Tibial nerve (tissue), 4 donors: ENCODE measurements at regions not wholly inside any gene's neighbourhood (a gene's known extent, or its start where the extent isn't known, plus 50 kb on each side); places are given as distances from the start of the nearest gene placed in this dataset.

Source experiments
- DNase-seq, 2 donors: peaks; one replicate each; pipeline ENCODE4 v3.0.0-alpha.2; 2019; ENCODE audit warnings: low spot score in 2 of 2
- H3K27ac ChIP-seq, 4 donors: fragments of 200-600 bp; sonication (generic) in 3 of 4; one replicate each; pipeline ENCODE4 v1.5.1; 2017 to 2019; ENCODE audit warnings: mild to moderate bottlenecking in 1 of 4
- H3K27me3 ChIP-seq, 2 donors: fragments of 200-600 bp; sonication (generic) in 1 of 2; one replicate each; pipeline versions ENCODE4 v1.5.1 to v1.6.0; 2017 to 2019
- H3K36me3 ChIP-seq, 3 donors: fragments of 200-600 bp; sonication (generic); one replicate each; pipeline ENCODE4 v1.5.1; 2018 to 2019
- H3K4me1 ChIP-seq, 4 donors: fragments of 200-600 bp; sonication (generic) in 3 of 4; one replicate each; pipeline ENCODE4 v1.5.1; 2017 to 2019
- H3K4me3 ChIP-seq, 4 donors: fragments of 200-600 bp; sonication (generic) in 3 of 4; one replicate each; pipeline ENCODE4 v1.5.1; 2017 to 2019; ENCODE audit warnings: mild to moderate bottlenecking in 1 of 4, moderate library complexity in 1 of 4
- H3K9me3 ChIP-seq, 4 donors: fragments of 200-600 bp; sonication (generic) in 3 of 4; one replicate each; pipeline ENCODE4 v1.5.1; 2017 to 2019
- EP300 ChIP-seq, 2 donors: sonication (generic); formaldehyde crosslinking; IDR thresholded peaks; one replicate each; pipeline ENCODE4 v1.6.1; 2017; ENCODE audit warnings: antibody characterized with exemption in 2 of 2, mild to moderate bottlenecking in 1 of 2
- POLR2A ChIP-seq, 2 donors: fragments of 450-650 bp; IDR thresholded peaks; one replicate each; pipeline ENCODE4 v1.6.1; 2017; ENCODE audit warnings: antibody characterized with exemption in 2 of 2, mild to moderate bottlenecking in 2 of 2, moderate library complexity in 2 of 2
- WGBS, 2 donors: methylation state at CpG; one replicate each; pipeline ENCODE4 v1.1.5; 2018; 5-methylcytosine and 5-hydroxymethylcytosine counted together
- TF ChIP-seq, protein P1 (sequence below), 5 experiments: fragments of 200-600 bp in 3 of 5; fragments of 450-650 bp in 2 of 5; sonication (generic) in 3 of 5; IDR thresholded peaks; one replicate each; pipeline ENCODE4 v1.5.1; 2016 to 2019; ENCODE audit warnings: antibody characterized with exemption in 5 of 5, mild to moderate bottlenecking in 3 of 5, moderate library complexity in 2 of 5

DNA sequence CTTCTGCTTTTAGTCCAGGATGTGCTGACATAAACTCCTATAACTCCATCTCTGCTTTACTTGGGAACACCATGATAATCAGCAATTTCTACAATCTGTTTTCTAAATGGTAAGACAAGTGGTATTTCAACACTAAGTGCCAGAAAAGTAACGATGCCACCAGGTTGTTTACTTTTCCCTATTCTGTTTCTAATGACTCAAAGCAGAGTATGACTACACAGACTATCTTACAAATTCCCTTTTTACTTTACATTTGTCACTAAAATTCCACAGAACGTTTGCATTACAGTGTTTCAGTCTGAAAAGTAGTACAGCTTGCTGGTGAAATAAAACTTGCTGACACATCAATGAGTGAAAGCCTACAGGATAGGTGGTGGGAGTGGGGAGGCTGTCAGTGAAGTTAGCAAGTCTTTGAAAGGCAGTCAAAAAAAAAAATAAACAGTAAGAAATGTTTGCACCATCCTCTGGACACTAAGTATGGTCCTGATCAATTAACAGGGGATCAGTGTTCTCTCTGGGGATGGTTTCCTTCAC, 186.5 kb downstream of the LURAP1L start:
- Histone ChIP-seq H3K4me3 (no peak overlapping the region), H3K4me1 (no peaks in the 10 kb centered on the region), H3K27me3 (no peaks in the 10 kb centered on the region), H3K36me3 (no peaks in the 10 kb centered on the region), H3K9me3 (no peaks in the 10 kb centered on the region), H3K27ac (no peak overlapping the region)
- TF ChIP-seq POLR2A (IDR thresholded peaks at IDR 0.05) = no peak
- TF ChIP-seq, protein P1, sequence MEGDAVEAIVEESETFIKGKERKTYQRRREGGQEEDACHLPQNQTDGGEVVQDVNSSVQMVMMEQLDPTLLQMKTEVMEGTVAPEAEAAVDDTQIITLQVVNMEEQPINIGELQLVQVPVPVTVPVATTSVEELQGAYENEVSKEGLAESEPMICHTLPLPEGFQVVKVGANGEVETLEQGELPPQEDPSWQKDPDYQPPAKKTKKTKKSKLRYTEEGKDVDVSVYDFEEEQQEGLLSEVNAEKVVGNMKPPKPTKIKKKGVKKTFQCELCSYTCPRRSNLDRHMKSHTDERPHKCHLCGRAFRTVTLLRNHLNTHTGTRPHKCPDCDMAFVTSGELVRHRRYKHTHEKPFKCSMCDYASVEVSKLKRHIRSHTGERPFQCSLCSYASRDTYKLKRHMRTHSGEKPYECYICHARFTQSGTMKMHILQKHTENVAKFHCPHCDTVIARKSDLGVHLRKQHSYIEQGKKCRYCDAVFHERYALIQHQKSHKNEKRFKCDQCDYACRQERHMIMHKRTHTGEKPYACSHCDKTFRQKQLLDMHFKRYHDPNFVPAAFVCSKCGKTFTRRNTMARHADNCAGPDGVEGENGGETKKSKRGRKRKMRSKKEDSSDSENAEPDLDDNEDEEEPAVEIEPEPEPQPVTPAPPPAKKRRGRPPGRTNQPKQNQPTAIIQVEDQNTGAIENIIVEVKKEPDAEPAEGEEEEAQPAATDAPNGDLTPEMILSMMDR (IDR thresholded peaks at IDR 0.05) = no peak
- TF ChIP-seq EP300 (IDR thresholded peaks at IDR 0.05) = no peak
- 36 to 39% methylated on average over 2 of the region's 2 CpGs for WGBS, 2 donors
- no peak for DNase-seq

DNA sequence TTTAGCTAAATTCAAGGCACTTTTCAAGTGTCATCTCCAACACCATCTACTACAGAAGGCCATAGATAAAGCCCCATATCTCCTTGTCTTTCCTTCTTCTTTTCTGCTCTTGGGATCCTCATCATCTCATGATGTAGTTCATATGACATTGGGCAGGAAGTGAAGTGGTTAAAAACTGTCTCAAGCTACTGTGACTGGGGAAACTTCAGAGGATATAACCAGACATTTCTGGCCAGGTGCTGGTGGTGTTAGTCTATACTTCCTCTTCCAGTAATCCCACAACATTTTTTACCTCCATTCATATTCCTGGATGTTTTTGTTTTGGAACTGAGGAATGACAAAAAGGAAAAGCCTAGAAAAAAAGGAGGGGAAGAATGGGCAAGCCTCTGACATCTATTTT, 188.7 kb downstream of the LURAP1L start:
- Histone ChIP-seq H3K36me3 (no peaks in the 10 kb centered on the region), H3K4me3 (no peak overlapping the region), H3K27me3 (no peaks in the 10 kb centered on the region), H3K9me3 (no peaks in the 10 kb centered on the region), H3K4me1 (no peaks in the 10 kb centered on the region), H3K27ac (no peak overlapping the region)
- DNase-seq = no peak
- no peak for TF ChIP-seq POLR2A (IDR thresholded peaks at IDR 0.05)
- TF ChIP-seq, protein P1 (IDR thresholded peaks at IDR 0.05) = no peak
- no peak for TF ChIP-seq EP300 (IDR thresholded peaks at IDR 0.05)

DNA sequence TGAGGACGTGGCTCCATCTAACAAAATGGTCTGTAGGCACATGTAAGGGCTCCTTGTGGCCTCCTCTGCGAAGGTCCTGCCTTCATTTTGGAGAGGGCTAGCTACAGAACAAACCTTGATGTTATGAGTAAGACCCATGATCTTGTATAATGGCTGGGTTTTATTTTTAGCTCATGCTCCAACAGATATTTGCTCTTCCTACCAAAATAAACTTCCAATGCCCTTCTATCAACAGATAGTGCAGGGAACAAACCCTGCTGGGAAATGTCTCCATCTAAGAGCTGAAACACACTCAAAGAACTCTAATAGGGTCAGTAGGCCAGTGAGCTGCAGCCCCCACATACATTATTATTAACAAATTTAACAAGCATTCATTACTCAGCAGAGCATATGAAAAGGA, 189.5 kb downstream of the LURAP1L start:
- Histone ChIP-seq H3K36me3 (no peaks in the 10 kb centered on the region), H3K4me1 (no peaks in the 10 kb centered on the region), H3K27me3 (no peaks in the 10 kb centered on the region), H3K4me3 (no peak overlapping the region), H3K9me3 (no peaks in the 10 kb centered on the region), H3K27ac (no peak overlapping the region)
- no peak for DNase-seq
- WGBS, 2 donors = 85 to 93% methylated on average over 2 of the region's 2 CpGs
- TF ChIP-seq, protein P1 (IDR thresholded peaks at IDR 0.05) = no peak
- TF ChIP-seq EP300 (IDR thresholded peaks at IDR 0.05) = no peak
- no peak for TF ChIP-seq POLR2A (IDR thresholded peaks at IDR 0.05)

- H3K4me3 ChIP-seq = no peak overlapping the region
- no peak overlapping the region for H3K27ac ChIP-seq
- no peaks in the 10 kb centered on the region for H3K9me3 ChIP-seq
- H3K36me3 ChIP-seq = no peaks in the 10 kb centered on the region
- WGBS, 2 donors = 67 to 70% methylated on average over 1 of the region's 1 CpG
- no peaks in the 10 kb centered on the region for H3K27me3 ChIP-seq
- TF ChIP-seq POLR2A (IDR thresholded peaks at IDR 0.05) (no peak), EP300 (IDR thresholded peaks at IDR 0.05) (no peak)
- TF ChIP-seq, protein P1 (IDR thresholded peaks at IDR 0.05) = no peak
- H3K4me1 ChIP-seq = no peaks in the 10 kb centered on the region
- DNase-seq = no peak
These were observed 190.5 kb downstream of the LURAP1L start for GRCh38 chr9:12965303-12965702.

- no peaks in the 10 kb centered on the region for H3K27me3 ChIP-seq
- H3K36me3 ChIP-seq = no peaks in the 10 kb centered on the region
- no peaks in the 10 kb centered on the region for H3K9me3 ChIP-seq
- H3K4me3 ChIP-seq = no peak overlapping the region
- no peak for TF ChIP-seq EP300 (IDR thresholded peaks at IDR 0.05)
- TF ChIP-seq, protein P1 (IDR thresholded peaks at IDR 0.05) = no peak
- H3K4me1 ChIP-seq = peaks cover 0 to 13% (median 6%) of the 10 kb centered on the region in 4 donors
- no peak for DNase-seq
- 73 to 75% methylated on average over 6 of the region's 6 CpGs for WGBS, 2 donors
- no peak overlapping the region for H3K27ac ChIP-seq
These were observed 193.3 kb downstream of the LURAP1L start for GRCh38 chr9:12968093-12968492.
